SH-SY5Y (cell line): ENCODE measurements at regions not wholly inside any gene's neighbourhood (a gene's known extent, or its start where the extent isn't known, plus 50 kb on each side); places are given as distances from the start of the nearest gene placed in this dataset.

ENCODE experiments used
- GATA2 ChIP-seq: IDR thresholded peaks from 2 replicates; pipeline ENCODE4 v1.6.1; 2011; ENCODE audit warnings: mild to moderate bottlenecking, low read depth, low read length
- GATA3 ChIP-seq: IDR thresholded peaks from 2 replicates; pipeline ENCODE4 v1.6.1; 2011; ENCODE audit warnings: low read depth, mild to moderate bottlenecking, low read length, moderate library complexity

- no peak for TF ChIP-seq GATA2
- no peak for TF ChIP-seq GATA3
These were observed 417.6 kb downstream of the METTL15 start for GRCh38 chr11:28525636-28526405.

DNA sequence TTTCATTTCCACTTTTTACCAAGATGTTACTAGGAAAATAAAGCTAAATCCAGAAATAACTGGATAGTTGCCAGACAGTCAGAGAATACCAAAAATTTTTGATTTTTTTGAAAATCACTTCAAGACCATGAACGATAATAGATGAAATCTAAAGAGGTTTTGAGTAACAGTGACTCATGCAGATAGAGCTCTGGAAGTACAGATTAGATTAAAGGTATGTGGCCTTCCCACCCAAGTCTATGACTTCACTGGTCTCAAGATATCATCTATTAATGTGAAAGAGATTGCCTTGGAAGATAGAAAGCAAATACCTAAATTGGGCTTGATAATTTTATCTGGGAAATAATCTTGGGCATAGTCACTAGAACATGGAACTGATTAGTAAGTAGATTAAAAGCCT lies 415.9 kb downstream of the METTL15 start:
- TF ChIP-seq GATA2 = no peak

- TF ChIP-seq GATA2 (no peak), GATA3 (no peak)
These were observed 412.9 kb downstream of the METTL15 start for GRCh38 chr11:28521075-28521474.

GRCh38 chr11:28520291-28520690 lies 412.1 kb downstream of the METTL15 start:
- TF ChIP-seq GATA2 = no peak
- no peak for TF ChIP-seq GATA3

DNA sequence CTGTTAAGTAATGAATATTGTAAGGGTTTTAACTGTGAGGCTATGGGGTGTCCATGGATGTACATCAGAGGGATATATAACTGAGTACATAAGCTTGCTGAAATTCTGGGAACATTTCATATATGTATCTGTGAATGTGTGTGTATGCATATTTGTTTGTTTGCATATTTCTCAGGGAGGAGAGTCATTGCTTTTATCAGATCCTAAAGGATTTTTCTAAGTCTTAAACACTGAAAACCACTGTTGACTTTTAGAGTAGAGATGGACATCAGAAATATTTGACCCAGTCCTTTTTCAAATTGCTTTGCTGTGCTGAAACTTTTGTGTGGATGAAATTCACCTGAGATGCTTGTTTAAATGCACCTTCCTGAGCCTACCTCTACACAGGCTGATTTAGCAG lies 410.6 kb downstream of the METTL15 start:
- no peak for TF ChIP-seq GATA3

DNA sequence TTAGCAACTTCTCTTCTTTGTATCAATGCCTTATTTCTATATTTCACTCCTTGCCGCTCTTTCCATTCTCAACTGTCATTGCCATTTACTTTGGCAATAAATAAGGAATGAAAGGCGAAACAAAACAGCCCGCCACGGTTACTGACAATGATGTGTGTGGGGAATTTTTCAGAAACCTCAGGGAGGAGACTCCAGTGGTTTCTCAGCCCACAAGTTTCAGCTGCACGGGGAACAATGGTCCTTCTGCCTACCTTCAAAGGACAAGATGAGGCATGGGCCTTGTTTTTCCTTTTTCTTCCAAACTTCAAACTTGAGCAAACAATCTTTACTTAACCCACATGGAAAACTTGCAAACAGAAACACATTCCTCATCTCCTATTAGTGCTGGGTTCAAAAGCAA lies 409.4 kb downstream of the METTL15 start:
- TF ChIP-seq GATA3 = no peak
- no peak for TF ChIP-seq GATA2

- no peak for TF ChIP-seq GATA3
- no peak for TF ChIP-seq GATA2
These were observed 406.2 kb downstream of the METTL15 start for GRCh38 chr11:28514391-28514790.

DNA sequence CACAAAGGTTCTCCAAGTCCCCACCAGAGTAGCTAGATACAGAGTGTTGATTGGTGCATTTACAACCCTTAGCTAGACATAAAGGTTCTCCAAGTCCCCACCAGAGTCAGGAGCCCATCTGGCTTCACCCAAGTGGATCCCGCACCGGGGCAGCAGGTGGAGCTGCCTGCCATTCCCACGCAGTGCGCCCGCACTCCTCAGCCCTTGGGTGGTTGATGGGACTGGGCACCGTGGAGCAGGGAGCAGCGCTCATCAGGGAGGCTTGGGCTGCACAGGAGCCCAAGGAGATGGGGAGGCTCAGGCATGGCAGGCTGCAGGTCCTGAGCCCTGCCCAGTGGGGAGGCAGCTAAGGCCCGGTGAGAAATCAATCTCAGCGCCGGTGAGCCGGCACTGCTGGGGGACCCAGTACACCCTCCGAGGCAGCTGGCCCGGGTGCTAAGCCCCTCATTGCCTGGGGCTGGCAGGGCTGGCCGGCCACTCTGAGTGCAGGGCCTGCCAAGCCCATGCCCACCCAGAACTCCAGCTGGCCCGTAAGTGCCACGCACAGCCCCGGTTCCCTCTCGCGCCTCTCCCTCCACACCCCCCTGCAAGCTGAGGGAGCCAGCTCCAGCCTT lies 404.1 kb downstream of the METTL15 start:
- TF ChIP-seq GATA2 (no peak), GATA3 (no peak)

DNA sequence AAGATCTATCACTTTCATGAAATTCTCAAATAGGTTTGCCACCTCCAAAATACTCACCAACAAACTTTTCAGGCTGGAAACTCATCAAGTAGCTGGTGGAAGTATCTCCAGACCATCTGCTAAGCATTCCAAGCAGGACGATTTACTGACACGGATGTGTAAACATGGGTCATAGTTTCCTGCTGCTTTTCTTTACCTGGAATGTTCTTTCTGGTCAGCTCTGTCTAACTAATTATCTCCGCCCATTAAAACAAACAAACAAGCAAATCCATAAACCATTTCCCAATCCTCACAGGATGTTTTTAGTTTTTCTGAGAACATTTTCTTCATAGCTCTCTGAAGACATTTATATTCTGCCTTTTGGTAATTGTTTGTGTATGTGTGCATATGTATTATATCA lies 397.0 kb downstream of the METTL15 start:
- no peak for TF ChIP-seq GATA3
- no peak for TF ChIP-seq GATA2

- TF ChIP-seq GATA3 (no peak), GATA2 (no peak)
These were observed 396.4 kb downstream of the METTL15 start for GRCh38 chr11:28504555-28505110.

- TF ChIP-seq GATA3 (no peak), GATA2 (no peak)
These were observed 387.1 kb downstream of the METTL15 start for GRCh38 chr11:28495333-28495732.

DNA sequence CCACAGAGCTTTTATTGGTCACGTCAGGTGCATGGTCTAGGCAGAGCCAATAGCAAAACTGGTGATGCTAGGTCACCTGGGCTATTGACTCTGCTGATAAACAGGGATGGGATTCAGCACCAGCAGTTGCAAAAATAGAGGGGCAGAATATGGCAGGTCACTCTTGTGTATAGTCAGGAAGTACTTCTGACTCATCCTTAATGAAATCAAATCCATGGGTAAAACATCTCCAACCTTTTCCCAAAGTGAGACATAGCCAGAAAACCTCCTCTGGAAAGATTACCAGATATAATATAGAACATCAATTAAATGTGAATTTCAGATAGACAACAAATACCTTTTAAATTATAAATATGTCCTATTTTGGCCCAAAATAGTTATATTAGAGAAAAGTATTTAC lies 383.2 kb downstream of the METTL15 start:
- TF ChIP-seq GATA3 = no peak
- TF ChIP-seq GATA2 = no peak

DNA sequence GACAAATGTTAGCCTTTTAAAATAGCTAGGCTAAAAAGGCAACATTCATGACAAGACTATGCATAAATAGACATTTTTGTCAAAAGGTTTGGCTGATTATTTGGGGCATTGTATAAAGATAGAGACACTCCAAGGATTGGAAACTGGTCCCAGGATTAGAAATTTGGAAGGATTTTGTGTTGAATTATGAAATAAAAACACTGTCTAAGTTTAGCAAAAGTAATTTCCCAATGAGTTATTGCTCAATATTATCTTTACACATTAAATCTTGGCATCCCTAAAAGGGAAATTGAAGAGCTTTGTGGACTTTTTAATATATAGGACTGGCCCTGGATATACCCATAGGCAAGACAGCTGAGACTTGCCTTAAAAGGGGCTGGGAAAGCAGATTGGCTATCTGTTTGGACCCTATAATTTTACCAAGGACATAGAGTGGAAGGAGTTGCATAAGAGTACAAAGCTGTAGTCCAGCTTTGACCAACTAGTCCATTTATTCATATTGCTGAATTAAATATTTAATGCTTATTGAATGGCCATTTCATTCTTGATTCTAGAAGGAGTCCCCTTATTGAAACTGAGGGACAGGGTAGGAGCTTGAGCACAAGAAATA lies 382.7 kb downstream of the METTL15 start:
- TF ChIP-seq GATA3 = no peak
- TF ChIP-seq GATA2 = no peak

DNA sequence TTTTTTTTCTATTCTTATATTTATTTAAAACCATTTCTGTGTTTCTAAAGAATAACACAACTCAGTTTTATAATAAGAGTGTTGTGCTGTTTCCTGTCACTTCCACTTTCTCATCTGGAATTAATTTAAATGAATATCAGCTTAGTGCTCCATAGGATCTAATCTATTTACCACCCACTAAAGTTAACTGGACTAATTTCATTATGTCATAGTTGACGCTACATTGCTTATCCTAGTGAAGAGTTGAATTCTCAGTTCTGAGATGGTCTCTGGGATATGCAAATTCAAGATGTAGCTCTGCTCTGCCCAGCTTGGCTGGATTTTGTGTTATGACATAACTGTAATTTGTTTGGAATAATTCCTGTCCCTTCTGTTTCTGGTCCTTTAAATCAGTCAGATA lies 380.1 kb downstream of the METTL15 start:
- TF ChIP-seq GATA3 = 0 out of 2 replicates have a peak, but pooled peaks have one; percentile 12
- peak; percentile 13; the same call in 1 of the 2 replicates for TF ChIP-seq GATA2

GRCh38 chr11:28483072-28483867 lies 375.1 kb downstream of the METTL15 start:
- TF ChIP-seq GATA2 (no peak), GATA3 (no peak)
